ENCODE measurements at regions not wholly inside any gene's neighbourhood (a gene's known extent, or its start where the extent isn't known, plus 50 kb on each side); places are given as distances from the start of the nearest gene placed in this dataset.
"Not testable (repeated sequence)": the region's sequence is repeated elsewhere in the genome, so short reads cannot be mapped to it uniquely, and the experiment has no call there.

- 36 to 44% methylated on average over 4 of the region's 4 CpGs for WGBS, 2 donors
Measured at GRCh38 chr6:118705544-118706491, 54.4 kb upstream of the CEP85L start.

GRCh38 chr6:118704915-118705314, 53.5 kb upstream of the CEP85L start:
- no peak overlapping the region for H3K4me3 ChIP-seq (ENCODE audit: low read depth, poor library complexity, severe bottlenecking)
- DNase-seq (ENCODE audit: low spot score in 2 of 2): no peak
- intact Hi-C loops (cut with DNase I; ENCODE audit: low total_unique reads): no loop called here
- no peak for TF ChIP-seq POLR2A (IDR thresholded peaks at IDR 0.05)
- TF ChIP-seq, protein P1, sequence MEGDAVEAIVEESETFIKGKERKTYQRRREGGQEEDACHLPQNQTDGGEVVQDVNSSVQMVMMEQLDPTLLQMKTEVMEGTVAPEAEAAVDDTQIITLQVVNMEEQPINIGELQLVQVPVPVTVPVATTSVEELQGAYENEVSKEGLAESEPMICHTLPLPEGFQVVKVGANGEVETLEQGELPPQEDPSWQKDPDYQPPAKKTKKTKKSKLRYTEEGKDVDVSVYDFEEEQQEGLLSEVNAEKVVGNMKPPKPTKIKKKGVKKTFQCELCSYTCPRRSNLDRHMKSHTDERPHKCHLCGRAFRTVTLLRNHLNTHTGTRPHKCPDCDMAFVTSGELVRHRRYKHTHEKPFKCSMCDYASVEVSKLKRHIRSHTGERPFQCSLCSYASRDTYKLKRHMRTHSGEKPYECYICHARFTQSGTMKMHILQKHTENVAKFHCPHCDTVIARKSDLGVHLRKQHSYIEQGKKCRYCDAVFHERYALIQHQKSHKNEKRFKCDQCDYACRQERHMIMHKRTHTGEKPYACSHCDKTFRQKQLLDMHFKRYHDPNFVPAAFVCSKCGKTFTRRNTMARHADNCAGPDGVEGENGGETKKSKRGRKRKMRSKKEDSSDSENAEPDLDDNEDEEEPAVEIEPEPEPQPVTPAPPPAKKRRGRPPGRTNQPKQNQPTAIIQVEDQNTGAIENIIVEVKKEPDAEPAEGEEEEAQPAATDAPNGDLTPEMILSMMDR (IDR thresholded peaks at IDR 0.05): no peak
- 63 to 67% methylated on average over 3 of the region's 3 CpGs for WGBS, 2 donors

More at GRCh38 chr6:118705544-118706491, 54.4 kb upstream of the CEP85L start:
- TF ChIP-seq POLR2A (IDR thresholded peaks at IDR 0.05): no peak
- TF ChIP-seq, protein P1 (IDR thresholded peaks at IDR 0.05): no peak
- intact Hi-C loops (cut with DNase I; ENCODE audit: low total_unique reads): no loop called here
- H3K4me3 ChIP-seq (ENCODE audit: low read depth, poor library complexity, severe bottlenecking): no peak overlapping the region
- DNase-seq (ENCODE audit: low spot score in 2 of 2): no peak

DNA sequence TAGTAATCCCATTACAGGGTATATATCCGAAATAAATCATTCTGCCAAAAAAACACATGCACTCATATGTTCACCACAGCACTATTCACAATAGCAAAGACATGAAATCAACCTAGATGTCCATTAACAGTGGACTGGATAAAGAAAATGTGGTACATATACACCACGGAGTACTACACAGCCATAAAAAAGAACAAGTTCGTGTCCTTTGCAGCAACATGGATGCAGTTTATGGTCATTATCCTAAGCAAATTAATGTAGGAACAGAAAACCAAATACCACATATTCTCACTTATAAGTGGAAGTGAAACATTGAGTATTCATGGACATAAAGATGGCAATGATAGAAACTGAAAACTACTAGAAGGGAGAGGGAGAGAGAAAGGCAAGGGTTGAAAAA, 49.9 kb upstream of the CEP85L start:
- intact Hi-C loops (cut with DNase I; ENCODE audit: low total_unique reads); DNase-seq (ENCODE audit: low spot score in 2 of 2): not testable (repeated sequence)
- 92 to 95% methylated on average over 3 of the region's 3 CpGs for WGBS, 2 donors

More for the DNA sequence above, 49.9 kb upstream of the CEP85L start:
- not testable (repeated sequence) for H3K4me3 ChIP-seq (ENCODE audit: low read depth, poor library complexity, severe bottlenecking)
